Fibroblast of lung (primary cell): ENCODE measurements at regions not wholly inside any gene's neighbourhood (a gene's known extent, or its start where the extent isn't known, plus 50 kb on each side); places are given as distances from the start of the nearest gene placed in this dataset.

Source experiments
- EZH2 ChIP-seq: IDR thresholded peaks from 2 replicates; pipeline ENCODE4 v1.5.1; 2012; ENCODE audit warnings: low read length, control low read depth, mild to moderate bottlenecking; ENCODE audit errors: missing control alignments
- TF ChIP-seq, protein P1 (sequence below), 2 donors: IDR thresholded peaks in 1 of 2; conservative IDR thresholded peaks in 1 of 2; 1 replicate in 1 of 2; 2 replicates in 1 of 2; pipeline ENCODE4 v1.5.1; 2011 to 2012; ENCODE audit warnings: low read length in 2 of 2, control low read depth in 1 of 2, inconsistent platforms in 1 of 2, low read depth in 1 of 2, mild to moderate bottlenecking in 1 of 2

DNA sequence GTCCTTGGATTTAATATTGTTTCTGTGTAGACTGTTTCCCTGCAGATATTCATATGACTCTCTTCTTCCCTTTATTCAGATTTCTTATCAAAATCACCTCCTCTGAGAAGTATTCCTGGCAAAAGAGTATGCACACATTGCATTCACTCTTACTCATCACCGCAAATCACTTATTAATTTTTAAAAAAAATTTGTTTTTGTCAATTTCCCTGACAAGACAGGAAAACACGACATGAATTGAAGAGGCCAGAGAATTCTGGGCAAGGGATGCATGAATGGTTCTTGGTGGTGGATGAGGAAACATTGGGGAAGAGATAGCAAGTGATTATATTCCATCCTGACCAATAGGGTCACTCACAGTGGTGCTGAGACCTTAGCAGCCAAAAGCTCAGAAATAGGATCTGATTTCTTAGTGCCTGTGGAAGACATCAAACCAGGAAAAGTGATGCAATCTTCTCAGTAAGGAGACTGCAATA, 522.5 kb upstream of the AGA start:
- TF ChIP-seq, protein P1, sequence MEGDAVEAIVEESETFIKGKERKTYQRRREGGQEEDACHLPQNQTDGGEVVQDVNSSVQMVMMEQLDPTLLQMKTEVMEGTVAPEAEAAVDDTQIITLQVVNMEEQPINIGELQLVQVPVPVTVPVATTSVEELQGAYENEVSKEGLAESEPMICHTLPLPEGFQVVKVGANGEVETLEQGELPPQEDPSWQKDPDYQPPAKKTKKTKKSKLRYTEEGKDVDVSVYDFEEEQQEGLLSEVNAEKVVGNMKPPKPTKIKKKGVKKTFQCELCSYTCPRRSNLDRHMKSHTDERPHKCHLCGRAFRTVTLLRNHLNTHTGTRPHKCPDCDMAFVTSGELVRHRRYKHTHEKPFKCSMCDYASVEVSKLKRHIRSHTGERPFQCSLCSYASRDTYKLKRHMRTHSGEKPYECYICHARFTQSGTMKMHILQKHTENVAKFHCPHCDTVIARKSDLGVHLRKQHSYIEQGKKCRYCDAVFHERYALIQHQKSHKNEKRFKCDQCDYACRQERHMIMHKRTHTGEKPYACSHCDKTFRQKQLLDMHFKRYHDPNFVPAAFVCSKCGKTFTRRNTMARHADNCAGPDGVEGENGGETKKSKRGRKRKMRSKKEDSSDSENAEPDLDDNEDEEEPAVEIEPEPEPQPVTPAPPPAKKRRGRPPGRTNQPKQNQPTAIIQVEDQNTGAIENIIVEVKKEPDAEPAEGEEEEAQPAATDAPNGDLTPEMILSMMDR (conservative IDR thresholded peaks at IDR 0.05 in 1 of 2, IDR thresholded peaks at IDR 0.05 in 1 of 2; ENCODE audit: low read depth in 1 of 2, low read length in 2 of 2) = no peak
- no peak for TF ChIP-seq EZH2
